HepG2 (cell line): ENCODE measurements at regions not wholly inside any gene's neighbourhood (a gene's known extent, or its start where the extent isn't known, plus 50 kb on each side); places are given as distances from the start of the nearest gene placed in this dataset.
A peak's percentile ranks its signal among the peaks of the same experiment; 100 is the strongest.

Experiments
- ATAC-seq: fragments of 200-7000 bp; cut with Tn5 transposase; 3 replicates; pipeline ENCODE4 v1.9.1; 2020; ENCODE audit warnings: mild to moderate bottlenecking, moderate library complexity
- BruUV-seq: library from RNA; stranded (reverse); fragments of 400-500 nt; replicated peaks from 2 replicates; lab custom pipeline; 2021; lab: Mats Ljungman, UMichigan
- CTCF ChIA-PET: fragments of 300-600 bp; formaldehyde crosslinking; extraction: SDS; loops from one replicate; lab custom pipeline; 2021; ENCODE audit warnings: low total read pairs, inconsistent platforms, low intra/inter-chr PET ratio; lab: Yijun Ruan, JAX
- POLR2A ChIA-PET: fragments of 350-600 bp; sonication (Branson Sonifier 250); formaldehyde crosslinking; loops from one replicate; lab custom pipeline; 2020; ENCODE audit warnings: antibody characterized with exemption, inconsistent platforms; lab: Yijun Ruan, JAX
- DNase-seq: peaks from one replicate; pipeline ENCODE4 v3.0.0-alpha.2; 2015; ENCODE audit warnings: low spot score
- FAIRE-seq: peaks from 3 replicates; lab custom pipeline; 2011; peaks lifted over from hg19 to GRCh38; lab: Jason Lieb, UNC
- H2AFZ ChIP-seq: one replicate; pipeline ENCODE4 v1.6.1; 2011; ENCODE audit warnings: low read length, inconsistent platforms
- H3K27ac ChIP-seq: fragments of 300-600 bp; 3 replicates; pipeline ENCODE4 v1.8.0; 2011; ENCODE audit warnings: mixed run types, mild to moderate bottlenecking, mixed read lengths, low read length, inconsistent platforms; ENCODE audit not compliant: insufficient read depth; ENCODE audit errors: extremely low read length
- H3K27me3 ChIP-seq, 2 experiments: fragments of 200-600 bp in 1 of 2; 2 replicates in 1 of 2; 3 replicates in 1 of 2; pipeline versions ENCODE4 v1.6.0 to v1.8.0; 2011; ENCODE audit warnings: low read length in 2 of 2, mild to moderate bottlenecking in 2 of 2, moderate library complexity in 2 of 2, inconsistent platforms in 1 of 2; ENCODE audit not compliant: insufficient read depth in 2 of 2, control insufficient read depth in 1 of 2
- H3K36me3 ChIP-seq, 2 experiments: fragments of 200-600 bp in 1 of 2; replicated peaks in 1 of 2; 2 replicates in 1 of 2; 3 replicates in 1 of 2; pipeline versions ENCODE4 v1.5.1 to v1.8.0; 2011; ENCODE audit warnings: low read length in 2 of 2, inconsistent platforms in 1 of 2; ENCODE audit not compliant: insufficient read depth in 2 of 2, control insufficient read depth in 1 of 2
- H3K4me1 ChIP-seq: 2 replicates; pipeline ENCODE4 v1.5.1; 2012; ENCODE audit warnings: low read length, inconsistent platforms; ENCODE audit not compliant: insufficient read depth
- H3K4me2 ChIP-seq: 2 replicates; pipeline ENCODE4 v1.6.0; 2011; ENCODE audit warnings: low read depth, low read length, inconsistent platforms
- H3K4me3 ChIP-seq, 3 experiments: fragments of 200-600 bp in 1 of 3; sonication (generic), shearing (Covaris generic) in 1 of 3; replicated peaks in 1 of 3; 2 replicates each; pipeline ENCODE4 v1.5.1; 2011 to 2016; ENCODE audit warnings: low read length in 3 of 3, inconsistent platforms in 2 of 3, low read depth in 2 of 3, mild to moderate bottlenecking in 2 of 3, control low read depth in 1 of 3, mixed read lengths in 1 of 3; ENCODE audit not compliant: insufficient read depth in 1 of 3
- H3K79me2 ChIP-seq: one replicate; pipeline ENCODE4 v1.6.1; 2011; ENCODE audit warnings: low read length, inconsistent platforms; ENCODE audit not compliant: insufficient read depth
- H3K9ac ChIP-seq: 2 replicates; pipeline ENCODE4 v1.6.0; 2011; ENCODE audit warnings: mild to moderate bottlenecking, low read depth, low read length, inconsistent platforms; ENCODE audit not compliant: insufficient read depth
- H3K9me3 ChIP-seq: 2 replicates; pipeline ENCODE4 v1.5.1; 2012; ENCODE audit warnings: mild to moderate bottlenecking, low read length
- H4K20me1 ChIP-seq: 2 replicates; pipeline ENCODE4 v1.6.0; 2011; ENCODE audit warnings: inconsistent platforms, mild to moderate bottlenecking, low read length, moderate library complexity; ENCODE audit not compliant: insufficient read depth
- DMAP1 ChIP-seq: IDR thresholded peaks from 2 replicates; pipeline ENCODE4 v1.6.1; 2016
- MBD4 ChIP-seq: IDR thresholded peaks from 2 replicates; pipeline ENCODE4 v1.6.1; 2012; ENCODE audit warnings: low read length, inconsistent platforms, borderline replicate concordance
- MZF1 ChIP-seq: sonication (generic); formaldehyde crosslinking; IDR thresholded peaks from 2 replicates; pipeline ENCODE4 v1.8.1; 2023; ENCODE audit warnings: mild to moderate bottlenecking, missing genetic modification reagents, borderline replicate concordance
- RFXAP ChIP-seq: sonication (generic); formaldehyde crosslinking; IDR thresholded peaks from 2 replicates; pipeline ENCODE4 v1.4.0; 2020; ENCODE audit warnings: missing genetic modification reagents, borderline replicate concordance
- THAP11 ChIP-seq: IDR thresholded peaks from 2 replicates; pipeline ENCODE4 v1.6.1; 2016; ENCODE audit warnings: missing biosample characterization, missing genetic modification reagents
- ZEB1 ChIP-seq: IDR thresholded peaks from 2 replicates; pipeline ENCODE4 v1.6.1; 2012; ENCODE audit warnings: mild to moderate bottlenecking, low read depth, inconsistent platforms; ENCODE audit not compliant: insufficient replicate concordance
- ZNF207 ChIP-seq: fragments of 450-650 bp; IDR thresholded peaks from 2 replicates; pipeline ENCODE4 v1.6.1; 2016; ENCODE audit warnings: antibody characterized with exemption, borderline replicate concordance
- ZNF263 ChIP-seq: sonication (generic); formaldehyde crosslinking; IDR thresholded peaks from 2 replicates; pipeline ENCODE4 v1.4.0; 2020; ENCODE audit warnings: missing genetic modification reagents
- ZNF33A ChIP-seq: sonication (generic); formaldehyde crosslinking; IDR thresholded peaks from 2 replicates; pipeline ENCODE4 v1.5.1; 2020; ENCODE audit warnings: missing genetic modification reagents, mild to moderate bottlenecking, moderate library complexity, borderline replicate concordance
- ZNF572 ChIP-seq: sonication (generic); formaldehyde crosslinking; IDR thresholded peaks from 2 replicates; pipeline ENCODE4 v1.5.1; 2020; ENCODE audit warnings: mild to moderate bottlenecking, missing genetic modification reagents
- ZNF781 ChIP-seq: sonication (generic); formaldehyde crosslinking; IDR thresholded peaks from 2 replicates; pipeline ENCODE4 v1.5.1; 2020; ENCODE audit warnings: borderline replicate concordance, mild to moderate bottlenecking, missing genetic modification reagents; ENCODE audit errors: not compliant biosample characterization
- WGBS: methylation state at CpG from one replicate; pipeline ENCODE4 v1.1.6; 2017; ENCODE audit warnings: low lambda C conversion rate; 5-methylcytosine and 5-hydroxymethylcytosine counted together
- in situ Hi-C: cut with HindIII; loops from 2 replicates; pipeline ENCODE4 v1.10.0; 2017; ENCODE audit warnings: low pct_unique_long_range_greater_than_20kb; ENCODE audit not compliant: extremely low pct_ligation_motif_present
- intact Hi-C: fragments of 100-400 bp; cut with micrococcal nuclease; formaldehyde crosslinking; loops from one replicate; pipeline ENCODE4 v1.10.0; 2022; ENCODE audit not compliant: unreplicated experiment
- TF ChIP-seq, protein P1 (sequence below): IDR thresholded peaks from 2 replicates; pipeline ENCODE4 v1.6.1; 2016; ENCODE audit warnings: missing biosample characterization, missing genetic modification reagents, low read depth
- TF ChIP-seq, protein P2 (sequence below): sonication (generic); formaldehyde crosslinking; IDR thresholded peaks from 2 replicates; pipeline ENCODE4 v1.9.0; 2022; ENCODE audit warnings: missing genetic modification reagents, mild to moderate bottlenecking, borderline replicate concordance

DNA sequence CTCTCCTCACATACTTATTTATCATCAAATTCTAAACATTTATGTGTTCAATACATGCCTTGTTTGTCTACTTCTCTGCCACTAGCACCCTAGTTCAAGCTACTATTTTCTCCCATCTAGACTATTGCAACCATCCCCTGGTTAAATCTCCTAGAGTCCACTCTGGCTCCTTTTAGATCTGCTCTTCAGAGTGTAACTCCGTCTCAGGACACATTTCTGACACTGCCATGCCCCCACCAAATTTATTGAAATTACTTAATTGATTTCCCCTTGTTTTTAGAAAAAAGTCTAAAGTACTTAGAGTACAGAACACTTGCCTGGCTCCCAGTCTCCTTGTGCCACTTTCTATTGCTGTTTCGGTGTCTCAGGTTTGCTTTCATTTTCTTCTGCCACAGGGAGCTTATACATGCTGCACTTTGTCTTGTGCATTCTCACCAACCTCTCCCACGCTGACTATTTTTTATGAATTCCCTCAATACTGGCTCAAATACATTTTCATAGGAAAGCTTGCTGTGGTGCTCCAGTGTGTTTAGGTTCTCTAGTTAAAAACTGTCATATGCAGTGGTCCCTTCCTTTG lies 792.3 kb downstream of the DIPK2A start:
- POLR2A ChIA-PET: no interaction called here
- ATAC-seq: no peak
- H3K4me3 ChIP-seq: no peak overlapping the region
- 13% methylated on average over 3 of the region's 3 CpGs for WGBS
- intact Hi-C loops: no loop called here
- no peak overlapping the region for H2AFZ ChIP-seq
- H3K9me3 ChIP-seq: no peaks in the 10 kb centered on the region
- TF ChIP-seq DMAP1 (CRISPR knock-in tag) (no peak), ZNF572 (CRISPR knock-in tag) (no peak), ZNF207 (no peak), ZNF781 (CRISPR knock-in tag) (no peak)
- TF ChIP-seq, all 625 proteins: peak for 0
- in situ Hi-C loops: loop anchor here (25.0 kb wide), 1 partner anchor 877 kb away; no protein-coding TSS in a partner anchor
- DNase-seq: no peak
- Histone ChIP-seq H3K4me2 (peak overlapping the region; percentile 8; the same call in 1 of the 2 replicates), H3K27ac (no peak overlapping the region), H3K9ac (no peak overlapping the region), H3K79me2 (no peaks in the 10 kb centered on the region), H4K20me1 (no peaks in the 10 kb centered on the region), H3K27me3 (no peaks in the 10 kb centered on the region; a peak in 1 of 5 replicates), H3K4me1 (no peaks in the 10 kb centered on the region), H3K36me3 (no peaks in the 10 kb centered on the region)
- no TSS peak for BruUV-seq
- no peak for FAIRE-seq
- CTCF ChIA-PET: no interaction called here

DNA sequence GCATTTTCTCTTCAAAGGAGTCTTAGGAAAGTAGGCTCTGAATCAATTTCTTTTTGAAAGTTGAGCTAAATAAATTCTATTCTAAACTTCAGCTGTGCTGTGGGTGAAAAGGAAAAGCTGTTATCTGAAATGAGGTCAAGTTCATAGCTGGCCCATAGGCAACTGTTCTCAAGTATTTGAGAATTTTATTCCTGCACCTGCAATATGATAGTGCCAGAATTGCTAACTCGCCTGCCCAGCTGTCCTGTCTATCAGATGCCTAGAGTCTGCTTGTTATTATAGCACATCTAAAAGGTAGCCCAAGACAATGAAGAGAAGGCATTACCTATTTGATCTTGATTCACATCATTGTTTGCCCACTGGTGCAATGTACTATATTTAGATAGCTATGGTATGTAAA lies 798.7 kb downstream of the DIPK2A start:
- POLR2A ChIA-PET: no interaction called here
- H2AFZ ChIP-seq: no peak overlapping the region
- WGBS: 0% methylated on average over 1 of the region's 1 CpG
- TF ChIP-seq RFXAP (no peak), THAP11 (CRISPR knock-in tag) (no peak), ZNF263 (no peak), ZEB1 (no peak), ZNF33A (CRISPR knock-in tag) (no peak), MZF1 (CRISPR knock-in tag) (no peak), MBD4 (no peak)
- TF ChIP-seq, protein P1, sequence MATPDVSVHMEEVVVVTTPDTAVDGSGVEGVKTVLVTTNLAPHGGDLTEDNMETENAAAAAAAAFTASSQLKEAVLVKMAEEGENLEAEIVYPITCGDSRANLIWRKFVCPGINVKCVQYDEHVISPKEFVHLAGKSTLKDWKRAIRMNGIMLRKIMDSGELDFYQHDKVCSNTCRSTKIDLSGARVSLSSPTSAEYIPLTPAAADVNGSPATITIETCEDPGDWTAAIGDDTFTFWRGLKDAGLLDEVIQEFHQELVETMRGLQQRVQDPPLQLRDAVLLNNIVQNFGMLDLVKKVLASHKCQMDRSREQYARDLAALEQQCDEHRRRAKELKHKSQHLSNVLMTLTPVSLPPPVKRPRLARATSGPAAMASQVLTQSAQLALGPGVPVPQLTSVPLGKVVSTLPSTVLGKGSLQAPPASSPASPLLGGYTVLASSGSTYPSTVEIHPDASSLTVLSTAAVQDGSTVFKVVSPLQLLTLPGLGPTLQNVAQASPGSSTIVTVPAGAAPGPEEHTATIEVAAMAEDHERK (CRISPR knock-in tag): no peak
- TF ChIP-seq, protein P2, sequence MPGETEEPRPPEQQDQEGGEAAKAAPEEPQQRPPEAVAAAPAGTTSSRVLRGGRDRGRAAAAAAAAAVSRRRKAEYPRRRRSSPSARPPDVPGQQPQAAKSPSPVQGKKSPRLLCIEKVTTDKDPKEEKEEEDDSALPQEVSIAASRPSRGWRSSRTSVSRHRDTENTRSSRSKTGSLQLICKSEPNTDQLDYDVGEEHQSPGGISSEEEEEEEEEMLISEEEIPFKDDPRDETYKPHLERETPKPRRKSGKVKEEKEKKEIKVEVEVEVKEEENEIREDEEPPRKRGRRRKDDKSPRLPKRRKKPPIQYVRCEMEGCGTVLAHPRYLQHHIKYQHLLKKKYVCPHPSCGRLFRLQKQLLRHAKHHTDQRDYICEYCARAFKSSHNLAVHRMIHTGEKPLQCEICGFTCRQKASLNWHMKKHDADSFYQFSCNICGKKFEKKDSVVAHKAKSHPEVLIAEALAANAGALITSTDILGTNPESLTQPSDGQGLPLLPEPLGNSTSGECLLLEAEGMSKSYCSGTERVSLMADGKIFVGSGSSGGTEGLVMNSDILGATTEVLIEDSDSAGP: no peak

More for the DNA sequence above, 798.7 kb downstream of the DIPK2A start:
- ATAC-seq (no peak), DNase-seq (no peak), FAIRE-seq (no peak)
- no peaks in the 10 kb centered on the region for H3K9me3 ChIP-seq
- H3K79me2 ChIP-seq: no peaks in the 10 kb centered on the region
- H3K4me1 ChIP-seq: no peaks in the 10 kb centered on the region
- H3K27me3 ChIP-seq: no peaks in the 10 kb centered on the region
- intact Hi-C loops: loop anchor here (2.0 to 5.0 kb wide), 3 partner anchors 161 to 873 kb away; no protein-coding TSS in a partner anchor
- H3K9ac ChIP-seq: no peak overlapping the region
- no peaks in the 10 kb centered on the region for H3K36me3 ChIP-seq
- H4K20me1 ChIP-seq: no peaks in the 10 kb centered on the region
- H3K4me3 ChIP-seq: no peak overlapping the region
- CTCF ChIA-PET: interaction anchor here (0.9 to 1.5 kb wide), 2 partner anchors 794 to 875 kb away, joined by 3 to 9 read pairs; no protein-coding TSS in a partner anchor
- no TSS peak for BruUV-seq
- no peak overlapping the region for H3K27ac ChIP-seq
- in situ Hi-C loops: loop anchor here (25.0 kb wide), 1 partner anchor 883 kb away; no protein-coding TSS in a partner anchor
- H3K4me2 ChIP-seq: no peak overlapping the region
